RWPE2 (cell line): ENCODE measurements at regions not wholly inside any gene's neighbourhood (a gene's known extent, or its start where the extent isn't known, plus 50 kb on each side); places are given as distances from the start of the nearest gene placed in this dataset.

Experiments
- ATAC-seq: fragments of 200-7000 bp; cut with Tn5 transposase; 3 replicates; pipeline ENCODE4 v1.9.1; 2021; ENCODE audit warnings: low read depth
- DNase-seq: peaks from one replicate; pipeline ENCODE4 v3.0.0-alpha.2; 2020; ENCODE audit warnings: low spot score
- H3K27ac ChIP-seq: fragments of 450-650 bp; 2 replicates; pipeline ENCODE4 v1.5.1; 2017; ENCODE audit warnings: mild to moderate bottlenecking; ENCODE audit not compliant: poor library complexity, severe bottlenecking
- H3K27me3 ChIP-seq: fragments of 250-450 bp; sonication (Bioruptor Pico); 2 replicates; pipeline ENCODE4 v1.5.1; 2021; ENCODE audit warnings: mild to moderate bottlenecking, moderate library complexity; ENCODE audit not compliant: insufficient read depth, poor library complexity, severe bottlenecking
- H3K36me3 ChIP-seq: fragments of 250-450 bp; sonication (Bioruptor Pico); 2 replicates; pipeline ENCODE4 v1.5.1; 2020; ENCODE audit warnings: low read depth, mild to moderate bottlenecking, moderate library complexity
- H3K4me1 ChIP-seq: fragments of 250-450 bp; sonication (Bioruptor Pico); 2 replicates; pipeline ENCODE4 v1.5.1; 2021; ENCODE audit warnings: mild to moderate bottlenecking, moderate library complexity; ENCODE audit not compliant: insufficient read depth, poor library complexity, severe bottlenecking
- H3K4me3 ChIP-seq: fragments of 250-450 bp; sonication (Bioruptor Pico); 2 replicates; pipeline ENCODE4 v1.5.1; 2021; ENCODE audit warnings: mild to moderate bottlenecking, moderate library complexity; ENCODE audit not compliant: severe bottlenecking
- H3K9me3 ChIP-seq: fragments of 250-450 bp; sonication (Bioruptor Pico); 2 replicates; pipeline ENCODE4 v1.5.1; 2021; ENCODE audit warnings: mild to moderate bottlenecking, moderate library complexity; ENCODE audit not compliant: severe bottlenecking
- CTCF ChIP-seq: fragments of 450-650 bp; IDR thresholded peaks from one replicate; pipeline ENCODE4 v1.5.1; 2017; ENCODE audit warnings: mild to moderate bottlenecking, moderate library complexity; ENCODE audit not compliant: poor library complexity, severe bottlenecking

- peaks cover 26% of the 10 kb centered on the region for H3K27me3 ChIP-seq
- DNase-seq: no peak
- no peak overlapping the region for H3K27ac ChIP-seq
- ATAC-seq: no peak
- H3K36me3 ChIP-seq: no peaks in the 10 kb centered on the region
- H3K9me3 ChIP-seq: peaks cover 4% of the 10 kb centered on the region
- no peak overlapping the region for H3K4me3 ChIP-seq
- H3K4me1 ChIP-seq: no peaks in the 10 kb centered on the region
- TF ChIP-seq CTCF: no peak
Observed at GRCh38 chr5:117763271-117763670, 1188.6 kb upstream of the SEMA6A start.

- peaks cover 27% of the 10 kb centered on the region for H3K27me3 ChIP-seq
- no peak overlapping the region for H3K4me3 ChIP-seq
- H3K4me1 ChIP-seq: no peaks in the 10 kb centered on the region
- peaks cover 4% of the 10 kb centered on the region for H3K9me3 ChIP-seq
- no peak overlapping the region for H3K27ac ChIP-seq
- H3K36me3 ChIP-seq: no peaks in the 10 kb centered on the region
- no peak for DNase-seq
- ATAC-seq: 0 out of 3 replicates have a peak, but pooled peaks have one; percentile 23
- TF ChIP-seq CTCF: no peak
Observed at GRCh38 chr5:117761186-117761585, 1186.6 kb upstream of the SEMA6A start.

- no peak overlapping the region for H3K27ac ChIP-seq
- DNase-seq: no peak
- H3K9me3 ChIP-seq: peaks cover 2% of the 10 kb centered on the region
- H3K4me3 ChIP-seq: no peak overlapping the region
- TF ChIP-seq CTCF: no peak
- H3K4me1 ChIP-seq: no peaks in the 10 kb centered on the region
- no peaks in the 10 kb centered on the region for H3K36me3 ChIP-seq
- peaks cover 27% of the 10 kb centered on the region for H3K27me3 ChIP-seq
- no peak for ATAC-seq
Observed at GRCh38 chr5:117759849-117760499, 1185.4 kb upstream of the SEMA6A start.

GRCh38 chr5:117752403-117752802, 1177.8 kb upstream of the SEMA6A start:
- no peaks in the 10 kb centered on the region for H3K9me3 ChIP-seq
- no peak overlapping the region for H3K4me3 ChIP-seq
- H3K36me3 ChIP-seq: no peaks in the 10 kb centered on the region
- no peaks in the 10 kb centered on the region for H3K4me1 ChIP-seq
- ATAC-seq: no peak
- TF ChIP-seq CTCF: no peak
- peaks cover 4% of the 10 kb centered on the region for H3K27me3 ChIP-seq
- H3K27ac ChIP-seq: no peak overlapping the region
- DNase-seq: no peak

- TF ChIP-seq CTCF: no peak
- H3K27me3 ChIP-seq: peaks cover 11% of the 10 kb centered on the region
- no peak overlapping the region for H3K4me3 ChIP-seq
Observed at GRCh38 chr5:117748336-117748735, 1173.7 kb upstream of the SEMA6A start.

More at GRCh38 chr5:117748336-117748735, 1173.7 kb upstream of the SEMA6A start:
- Histone ChIP-seq H3K4me1 (no peaks in the 10 kb centered on the region), H3K36me3 (no peaks in the 10 kb centered on the region), H3K27ac (no peak overlapping the region), H3K9me3 (no peaks in the 10 kb centered on the region)
- ATAC-seq: no peak
- DNase-seq: no peak
